Amygdala (tissue), 56 donors: ENCODE measurements at regions not wholly inside any gene's neighbourhood (a gene's known extent, or its start where the extent isn't known, plus 50 kb on each side); places are given as distances from the start of the nearest gene placed in this dataset.
A peak's percentile ranks its signal among the peaks of the same experiment; 100 is the strongest.
"Not testable (repeated sequence)": the region's sequence is repeated elsewhere in the genome, so short reads cannot be mapped to it uniquely, and the experiment has no call there.

Experiments used
- DNase-seq, 56 donors: peaks; one replicate each; lab custom pipeline; 2025; lab: John Stamatoyannopoulos, UW

- DNase-seq = no peak
Measured at GRCh38 chr2:186348200-186348599, 137.9 kb upstream of the ZC3H15 start.

GRCh38 chr2:186349508-186349907, 136.6 kb upstream of the ZC3H15 start:
- DNase-seq = no peak

- not testable (repeated sequence) for DNase-seq
Measured at GRCh38 chr2:186354160-186354559, 131.9 kb upstream of the ZC3H15 start.

- DNase-seq = no peak
Measured at GRCh38 chr2:186365406-186365805, 120.7 kb upstream of the ZC3H15 start.

GRCh38 chr2:186379052-186379451, 107.0 kb upstream of the ZC3H15 start:
- no peak for DNase-seq

GRCh38 chr2:186380805-186381204, 105.3 kb upstream of the ZC3H15 start:
- DNase-seq = no peak

- no peak for DNase-seq
Measured at GRCh38 chr2:186381573-186381972, 104.5 kb upstream of the ZC3H15 start.

- DNase-seq = no peak
Measured at GRCh38 chr2:186382932-186383331, 103.1 kb upstream of the ZC3H15 start.

GRCh38 chr2:186384226-186384625, 101.8 kb upstream of the ZC3H15 start:
- DNase-seq = no peak

GRCh38 chr2:186385638-186386201, 100.3 kb upstream of the ZC3H15 start:
- DNase-seq = not testable (repeated sequence)

GRCh38 chr2:186399082-186399644, 86.9 kb upstream of the ZC3H15 start:
- DNase-seq = no peak

- DNase-seq = no peak
Measured at GRCh38 chr2:186405842-186406241, 80.2 kb upstream of the ZC3H15 start.

- DNase-seq = no peak
Measured at GRCh38 chr2:186407611-186408010, 78.4 kb upstream of the ZC3H15 start.

- no peak for DNase-seq
Measured at GRCh38 chr2:186410802-186411201, 75.3 kb upstream of the ZC3H15 start.

GRCh38 chr2:186422226-186422625, 63.8 kb upstream of the ZC3H15 start:
- peak in 3 of 56 donors; percentile 4 to 39 (median 11) for DNase-seq

GRCh38 chr2:186423481-186423880, 62.6 kb upstream of the ZC3H15 start:
- DNase-seq = no peak

- no peak for DNase-seq
Measured at GRCh38 chr2:186424265-186424664, 61.8 kb upstream of the ZC3H15 start.

- no peak for DNase-seq
Measured at GRCh38 chr2:186425576-186425975, 60.5 kb upstream of the ZC3H15 start.

GRCh38 chr2:186426153-186427016, 59.7 kb upstream of the ZC3H15 start:
- no peak for DNase-seq

- not testable (repeated sequence) for DNase-seq
Measured at GRCh38 chr2:186427017-186427350, 59.1 kb upstream of the ZC3H15 start.

GRCh38 chr2:186427970-186428369, 58.1 kb upstream of the ZC3H15 start:
- DNase-seq = no peak

- no peak for DNase-seq
Measured at GRCh38 chr2:186429104-186429503, 57.0 kb upstream of the ZC3H15 start.
